Stimulated activated CD8-positive, alpha-beta memory T cell treated with anti-CD3 and anti-CD28 coated beads, Interleukin-12 subunit alpha, Interleukin-12 subunit beta, amount 100 ng/mL, for 24 hours (primary cell): ENCODE measurements at regions not wholly inside any gene's neighbourhood (a gene's known extent, or its start where the extent isn't known, plus 50 kb on each side); places are given as distances from the start of the nearest gene placed in this dataset.

ENCODE experiments used
- DNase-seq: peaks from one replicate; pipeline ENCODE4 v3.0.0-alpha.2; 2020; ENCODE audit errors: extremely low read depth

- DNase-seq = no peak
Measured at GRCh38 chr15:31456354-31457060, 129.9 kb downstream of the KLF13 start.

- DNase-seq = no peak
Measured at GRCh38 chr15:31457161-31457560, 130.5 kb downstream of the KLF13 start.

DNA sequence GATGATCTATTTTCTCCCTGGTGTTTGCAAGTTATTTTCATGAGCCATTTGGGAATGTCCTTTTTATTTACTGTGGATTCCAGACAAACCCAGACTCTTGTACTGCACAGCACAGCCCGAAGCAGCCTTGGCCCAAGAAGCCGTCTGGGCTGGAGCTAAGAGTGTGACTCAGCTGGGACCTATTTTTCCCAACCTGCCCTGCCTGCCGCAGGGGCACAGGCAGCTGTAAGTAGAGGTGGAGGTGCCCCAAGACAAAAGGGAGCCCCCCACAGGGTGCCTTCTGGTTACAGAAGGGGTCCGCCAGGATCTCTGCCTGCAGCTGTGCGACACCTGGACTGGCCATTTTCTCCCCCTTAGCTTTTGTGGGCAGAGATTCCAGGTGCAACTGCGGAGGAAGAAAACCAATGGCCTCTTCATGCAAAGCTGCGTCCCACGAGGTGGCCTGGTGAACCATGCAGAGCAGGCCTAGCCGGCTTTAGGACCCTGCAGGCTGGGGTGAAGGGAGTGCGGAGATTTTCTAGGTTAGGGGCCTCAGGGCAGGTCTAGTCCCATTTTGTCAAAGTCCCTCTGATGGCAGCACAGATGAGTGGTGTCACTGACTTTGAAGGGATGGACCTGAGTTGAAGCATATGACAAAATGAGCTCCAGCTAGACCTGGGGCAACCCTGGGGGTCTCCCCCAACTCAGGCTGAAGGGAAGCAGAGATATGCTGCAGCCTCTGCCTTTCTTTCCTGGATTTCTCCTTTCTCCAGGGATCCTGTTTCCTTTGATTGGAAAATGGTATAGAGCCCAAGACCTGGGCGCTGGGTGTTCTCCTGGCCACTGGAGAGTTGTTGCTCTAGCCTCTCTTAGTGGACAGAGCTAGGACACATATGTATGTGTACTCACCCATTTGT is 131.2 kb downstream of the KLF13 start:
- DNase-seq = no peak

- DNase-seq = no peak
Measured at GRCh38 chr15:31458596-31459399, 132.2 kb downstream of the KLF13 start.

DNA sequence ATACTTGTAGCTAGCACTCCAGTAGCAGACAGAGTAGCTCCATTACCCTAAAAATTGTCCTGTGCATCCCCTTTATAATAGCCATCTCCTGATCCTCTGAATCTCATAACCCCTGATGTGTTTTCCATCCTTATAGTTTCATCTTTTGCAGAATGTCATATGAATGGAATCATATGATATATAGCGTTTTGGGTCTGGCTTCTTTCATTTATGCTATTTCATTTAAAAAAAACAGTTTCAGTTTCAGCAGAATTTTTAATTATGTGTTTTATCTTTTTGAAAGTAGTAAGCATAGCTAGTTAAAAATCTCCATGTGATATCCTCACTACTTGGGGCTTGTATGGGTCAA is 132.7 kb downstream of the KLF13 start:
- no peak for DNase-seq

DNA sequence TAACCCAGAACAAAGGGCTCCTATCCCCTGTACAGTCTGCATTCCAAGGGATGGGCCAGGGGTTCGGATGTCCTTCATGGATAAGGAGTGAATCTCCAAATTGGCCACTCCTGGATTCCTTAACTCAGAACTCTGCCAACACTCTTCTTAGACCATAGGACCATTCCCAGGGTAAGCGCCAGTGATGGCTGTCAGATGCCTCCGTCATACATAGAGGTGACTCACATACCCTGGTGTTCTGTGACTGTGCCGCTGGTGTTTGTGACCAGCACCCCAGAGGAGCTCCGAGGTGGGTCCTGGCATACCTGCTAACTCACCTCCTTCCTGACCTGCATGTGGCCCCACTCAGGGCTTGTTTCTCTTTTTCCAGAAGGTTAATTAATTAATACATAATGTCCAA is 134.7 kb downstream of the KLF13 start:
- no peak for DNase-seq

DNA sequence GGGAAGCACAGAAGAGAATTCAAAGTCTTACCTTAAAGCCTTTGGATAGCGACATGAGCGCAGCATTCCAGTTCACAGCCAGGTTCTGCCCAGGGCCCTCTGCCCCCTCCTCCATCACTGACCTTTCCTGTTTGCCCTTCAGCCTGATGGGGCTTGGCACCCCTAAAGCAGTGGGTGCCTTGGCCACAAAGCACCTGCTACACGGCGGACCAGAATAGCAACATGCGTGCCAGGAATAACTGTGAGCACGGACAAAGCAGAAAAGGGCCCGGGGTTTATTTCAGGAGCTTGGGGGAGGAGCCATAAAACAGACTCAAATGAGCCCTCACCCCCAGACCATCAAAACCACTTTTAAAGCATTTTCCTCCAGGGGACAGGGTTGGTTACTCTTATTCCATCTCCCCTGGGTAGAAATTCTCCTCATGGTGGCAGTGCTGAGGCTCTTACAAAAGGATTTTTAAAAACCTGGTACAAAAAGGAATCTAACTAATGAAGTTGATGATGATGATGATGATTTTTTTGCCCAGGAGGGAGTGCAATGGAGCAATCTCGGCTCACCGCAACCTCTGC is 135.4 kb downstream of the KLF13 start:
- no peak for DNase-seq

GRCh38 chr15:31463521-31464102 is 137.0 kb downstream of the KLF13 start:
- no peak for DNase-seq

- DNase-seq = no peak
Measured at GRCh38 chr15:31464216-31465082, 137.8 kb downstream of the KLF13 start.

- DNase-seq = no peak
Measured at GRCh38 chr15:31465083-31465955, 138.7 kb downstream of the KLF13 start.

DNA sequence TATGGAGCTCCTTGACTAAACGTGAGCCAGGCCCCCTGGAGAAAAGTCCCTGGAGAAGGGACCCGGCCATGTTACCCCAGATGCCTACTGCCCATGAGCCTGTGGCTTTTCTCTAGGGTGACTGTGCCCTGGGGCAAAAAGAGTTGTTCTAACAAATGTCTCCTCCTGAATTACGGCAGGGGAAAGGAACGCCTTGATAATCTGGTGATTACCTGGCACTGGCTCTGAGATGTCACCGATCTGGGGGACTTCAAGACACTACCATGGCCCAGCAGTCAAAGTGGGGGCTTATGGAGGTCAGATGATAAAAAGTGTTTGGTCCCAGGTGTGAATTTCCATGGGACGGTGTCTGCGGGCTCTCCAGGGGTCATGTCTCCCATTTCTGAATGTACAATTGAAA is 140.7 kb downstream of the KLF13 start:
- no peak for DNase-seq

- no peak for DNase-seq
Measured at GRCh38 chr15:31468911-31469785, 142.5 kb downstream of the KLF13 start.

DNA sequence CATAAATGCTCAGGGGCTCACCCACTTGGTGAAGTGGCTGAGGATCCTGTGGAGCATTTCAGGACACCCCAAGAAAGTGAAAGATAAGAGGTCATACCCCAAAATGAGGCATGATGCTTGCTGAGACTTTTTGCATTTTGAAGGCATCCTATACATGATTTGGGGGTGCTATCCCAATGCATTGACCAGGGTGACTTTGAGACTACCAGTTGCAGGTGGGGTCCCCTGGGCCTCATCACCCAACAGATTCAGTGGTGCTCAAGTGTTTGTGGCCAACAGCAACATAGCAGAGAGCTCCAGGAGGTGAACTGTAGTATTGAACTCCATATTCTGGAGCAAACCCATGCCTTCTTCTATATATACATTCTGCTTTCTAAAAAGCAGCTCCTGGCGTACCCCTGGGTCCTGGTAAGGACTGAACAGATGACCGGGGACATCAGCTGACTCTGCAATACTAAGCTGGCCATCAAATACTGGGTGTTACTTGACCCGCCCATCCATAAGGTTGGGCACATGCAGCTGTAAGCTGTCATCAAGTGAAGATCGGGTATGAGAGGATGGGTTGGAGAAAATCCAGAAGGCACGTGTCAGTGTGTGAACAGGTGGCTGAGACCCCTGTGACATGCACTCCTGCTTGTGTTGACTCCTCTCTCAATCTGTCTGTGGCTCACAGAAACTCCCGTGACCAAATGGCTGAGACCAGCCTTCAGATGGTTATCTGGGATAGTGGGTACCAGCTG is 143.3 kb downstream of the KLF13 start:
- no peak for DNase-seq

DNA sequence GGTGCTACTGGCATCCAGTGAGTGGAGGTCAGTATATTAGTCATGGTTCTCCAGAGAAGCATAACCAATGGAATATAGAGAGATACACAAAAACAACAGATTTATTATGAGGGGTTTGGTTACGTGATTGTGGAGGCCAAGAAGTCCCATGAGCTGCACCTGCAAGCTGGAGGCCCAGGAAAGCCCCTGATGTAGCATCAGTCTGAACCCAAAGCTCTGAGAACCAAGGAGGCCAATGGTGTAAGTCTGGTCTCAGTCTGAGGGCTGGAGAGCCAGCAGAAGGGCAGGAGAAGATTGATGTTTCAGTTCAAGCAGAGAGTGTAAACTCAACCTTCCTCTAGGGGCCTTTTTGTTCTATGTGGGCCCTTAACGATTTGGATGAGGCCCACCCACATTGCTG is 144.1 kb downstream of the KLF13 start:
- no peak for DNase-seq

- DNase-seq = no peak
Measured at GRCh38 chr15:31471731-31472430, 145.2 kb downstream of the KLF13 start.

- DNase-seq = no peak
Measured at GRCh38 chr15:31472636-31473384, 146.2 kb downstream of the KLF13 start.
